Ishikawa (cell line): ENCODE measurements at regions not wholly inside any gene's neighbourhood (a gene's known extent, or its start where the extent isn't known, plus 50 kb on each side); places are given as distances from the start of the nearest gene placed in this dataset.

Experiments
- CEBPB ChIP-seq: IDR thresholded peaks from 2 replicates; pipeline ENCODE4 v1.6.1; 2012
- CREB1 ChIP-seq: IDR thresholded peaks from 2 replicates; pipeline ENCODE4 v1.6.1; 2012; ENCODE audit warnings: low read depth
- EGR1 ChIP-seq: IDR thresholded peaks from 2 replicates; pipeline ENCODE4 v1.6.1; 2012
- EP300 ChIP-seq: IDR thresholded peaks from 2 replicates; pipeline ENCODE4 v1.6.1; 2012; ENCODE audit warnings: borderline replicate concordance
- FOXM1 ChIP-seq: IDR thresholded peaks from 2 replicates; pipeline ENCODE4 v1.6.1; 2012; ENCODE audit warnings: low read depth, borderline replicate concordance
- MAX ChIP-seq: IDR thresholded peaks from 2 replicates; pipeline ENCODE4 v1.6.1; 2012
- NFIC ChIP-seq: IDR thresholded peaks from 2 replicates; pipeline ENCODE4 v1.6.1; 2012
- RAD21 ChIP-seq: IDR thresholded peaks from 2 replicates; pipeline ENCODE4 v1.6.1; 2012; ENCODE audit warnings: low read depth
- REST ChIP-seq: IDR thresholded peaks from 2 replicates; pipeline ENCODE4 v1.6.1; 2012; ENCODE audit warnings: low read depth, mild to moderate bottlenecking
- TAF1 ChIP-seq: IDR thresholded peaks from 2 replicates; pipeline ENCODE4 v1.6.1; 2012; ENCODE audit warnings: low read depth, mild to moderate bottlenecking
- TCF12 ChIP-seq: IDR thresholded peaks from 2 replicates; pipeline ENCODE4 v1.6.1; 2012; ENCODE audit warnings: low read depth
- TEAD4 ChIP-seq: IDR thresholded peaks from 2 replicates; pipeline ENCODE4 v1.6.1; 2012
- USF1 ChIP-seq: IDR thresholded peaks from 2 replicates; pipeline ENCODE4 v1.6.1; 2012
- YY1 ChIP-seq: IDR thresholded peaks from 2 replicates; pipeline ENCODE4 v1.6.1; 2012; ENCODE audit warnings: low read depth
- ZBTB7A ChIP-seq: IDR thresholded peaks from 2 replicates; pipeline ENCODE4 v1.6.1; 2012; ENCODE audit warnings: low read depth

GRCh38 chr4:129314781-129315180 lies 218.8 kb downstream of the C4orf33 start:
- TF ChIP-seq TAF1: no peak
- no peak for TF ChIP-seq YY1
- no peak for TF ChIP-seq USF1
- no peak for TF ChIP-seq TCF12
- no peak for TF ChIP-seq FOXM1
- no peak for TF ChIP-seq CEBPB
- TF ChIP-seq REST: no peak
- TF ChIP-seq TEAD4: no peak
- TF ChIP-seq CREB1: no peak
- TF ChIP-seq RAD21: no peak
- no peak for TF ChIP-seq MAX
- TF ChIP-seq ZBTB7A: no peak
- TF ChIP-seq EGR1: no peak
- no peak for TF ChIP-seq NFIC
- TF ChIP-seq EP300: no peak

- TF ChIP-seq CEBPB (no peak), FOXM1 (no peak), EP300 (no peak), TCF12 (no peak), TEAD4 (no peak), EGR1 (no peak), TAF1 (no peak), CREB1 (no peak), MAX (no peak), ZBTB7A (no peak), USF1 (no peak), NFIC (no peak), RAD21 (no peak), REST (no peak)
Observed at GRCh38 chr4:129322920-129323319, 227.0 kb downstream of the C4orf33 start.

GRCh38 chr4:129323658-129324057 lies 227.7 kb downstream of the C4orf33 start:
- TF ChIP-seq TCF12 (no peak), TEAD4 (no peak), ZBTB7A (no peak), RAD21 (no peak), FOXM1 (no peak), YY1 (no peak)

GRCh38 chr4:129326571-129327460 lies 230.9 kb downstream of the C4orf33 start:
- TF ChIP-seq EGR1: no peak
- no peak for TF ChIP-seq TEAD4
- no peak for TF ChIP-seq CEBPB
- no peak for TF ChIP-seq REST
- TF ChIP-seq CREB1: no peak
- no peak for TF ChIP-seq NFIC
- TF ChIP-seq TCF12: no peak
- TF ChIP-seq TAF1: no peak
- TF ChIP-seq ZBTB7A: no peak
- no peak for TF ChIP-seq YY1
